ENCODE measurements at regions not wholly inside any gene's neighbourhood (a gene's known extent, or its start where the extent isn't known, plus 50 kb on each side); places are given as distances from the start of the nearest gene placed in this dataset.

GRCh38 chr3:159843840-159844730 lies 144.6 kb upstream of the IL12A start:
- TF ChIP-seq POU6F1 (CRISPR knock-in tag; IDR thresholded peaks at IDR 0.05; ENCODE audit: borderline replicate concordance, low read depth) (no peak), ZNF70 (CRISPR knock-in tag; IDR thresholded peaks at IDR 0.05) (no peak), ESRRG (CRISPR knock-in tag; IDR thresholded peaks at IDR 0.05) (no peak), TSHZ2 (CRISPR knock-in tag; IDR thresholded peaks at IDR 0.05) (no peak), ISL1 (CRISPR knock-in tag; IDR thresholded peaks at IDR 0.05) (no peak), ZC3H10 (CRISPR knock-in tag; IDR thresholded peaks at IDR 0.05) (no peak), ARNTL (CRISPR knock-in tag; IDR thresholded peaks at IDR 0.05; ENCODE audit: borderline replicate concordance, low read depth) (no peak), TCF4 (CRISPR knock-in tag; IDR thresholded peaks at IDR 0.05; ENCODE audit: borderline replicate concordance) (no peak), ZNF8 (CRISPR knock-in tag; IDR thresholded peaks at IDR 0.05) (no peak), SNAI2 (CRISPR knock-in tag; IDR thresholded peaks at IDR 0.05) (no peak), PPARA (CRISPR knock-in tag; IDR thresholded peaks at IDR 0.05; ENCODE audit: borderline replicate concordance) (no peak), PATZ1 (CRISPR knock-in tag; IDR thresholded peaks at IDR 0.05; ENCODE audit: borderline replicate concordance) (no peak), BACH2 (CRISPR knock-in tag; IDR thresholded peaks at IDR 0.05; ENCODE audit: borderline replicate concordance) (no peak), ZFP3 (CRISPR knock-in tag; IDR thresholded peaks at IDR 0.05) (no peak), ZFP30 (CRISPR knock-in tag; IDR thresholded peaks at IDR 0.05) (no peak)

GRCh38 chr3:159844801-159845261 lies 143.8 kb upstream of the IL12A start:
- ATAC-seq: no peak
- TF ChIP-seq ZNF70 (CRISPR knock-in tag; IDR thresholded peaks at IDR 0.05): no peak
- TF ChIP-seq ARNTL (CRISPR knock-in tag; IDR thresholded peaks at IDR 0.05; ENCODE audit: borderline replicate concordance, low read depth): no peak
- TF ChIP-seq ZNF8 (CRISPR knock-in tag; IDR thresholded peaks at IDR 0.05): no peak
- no peak for TF ChIP-seq POU6F1 (CRISPR knock-in tag; IDR thresholded peaks at IDR 0.05; ENCODE audit: borderline replicate concordance, low read depth)
- TF ChIP-seq PATZ1 (CRISPR knock-in tag; IDR thresholded peaks at IDR 0.05; ENCODE audit: borderline replicate concordance): no peak
- no peak for TF ChIP-seq SNAI2 (CRISPR knock-in tag; IDR thresholded peaks at IDR 0.05)
- no peak for TF ChIP-seq ZC3H10 (CRISPR knock-in tag; IDR thresholded peaks at IDR 0.05)
- TF ChIP-seq ZNF565 (CRISPR knock-in tag; conservative IDR thresholded peaks at IDR 0.05; ENCODE audit: low read depth): no peak
- TF ChIP-seq GLIS3 (CRISPR knock-in tag; IDR thresholded peaks at IDR 0.05): no peak
- no peak for TF ChIP-seq CSDC2 (CRISPR knock-in tag; IDR thresholded peaks at IDR 0.05)
- no peak for TF ChIP-seq TOX (CRISPR knock-in tag; IDR thresholded peaks at IDR 0.05; ENCODE audit: borderline replicate concordance)
- TF ChIP-seq OSR1 (CRISPR knock-in tag; IDR thresholded peaks at IDR 0.05): no peak
- no peak for TF ChIP-seq ISL1 (CRISPR knock-in tag; IDR thresholded peaks at IDR 0.05)
- TF ChIP-seq RARB (CRISPR knock-in tag; IDR thresholded peaks at IDR 0.05): no peak
- no peak for TF ChIP-seq CSRNP3 (CRISPR knock-in tag; IDR thresholded peaks at IDR 0.05)
- no peak for TF ChIP-seq TSHZ2 (CRISPR knock-in tag; IDR thresholded peaks at IDR 0.05)
- no peak for TF ChIP-seq BACH2 (CRISPR knock-in tag; IDR thresholded peaks at IDR 0.05; ENCODE audit: borderline replicate concordance)
- no peak for TF ChIP-seq ZFP3 (CRISPR knock-in tag; IDR thresholded peaks at IDR 0.05)
- TF ChIP-seq ZFP30 (CRISPR knock-in tag; IDR thresholded peaks at IDR 0.05): no peak

More at GRCh38 chr3:159843840-159844730, 144.6 kb upstream of the IL12A start:
- ATAC-seq: no peak

All from SK-N-SH treated with all-trans-retinoic acid at 6 μM for 48 hours (cell line).